Ishikawa (cell line): ENCODE measurements at regions not wholly inside any gene's neighbourhood (a gene's known extent, or its start where the extent isn't known, plus 50 kb on each side); places are given as distances from the start of the nearest gene placed in this dataset.

ENCODE experiments used
- CEBPB ChIP-seq: IDR thresholded peaks from 2 replicates; pipeline ENCODE4 v1.6.1; 2012
- CREB1 ChIP-seq: IDR thresholded peaks from 2 replicates; pipeline ENCODE4 v1.6.1; 2012; ENCODE audit warnings: low read depth
- EGR1 ChIP-seq: IDR thresholded peaks from 2 replicates; pipeline ENCODE4 v1.6.1; 2012
- EP300 ChIP-seq: IDR thresholded peaks from 2 replicates; pipeline ENCODE4 v1.6.1; 2012; ENCODE audit warnings: borderline replicate concordance
- FOXM1 ChIP-seq: IDR thresholded peaks from 2 replicates; pipeline ENCODE4 v1.6.1; 2012; ENCODE audit warnings: low read depth, borderline replicate concordance
- NFIC ChIP-seq: IDR thresholded peaks from 2 replicates; pipeline ENCODE4 v1.6.1; 2012
- RAD21 ChIP-seq: IDR thresholded peaks from 2 replicates; pipeline ENCODE4 v1.6.1; 2012; ENCODE audit warnings: low read depth
- TAF1 ChIP-seq: IDR thresholded peaks from 2 replicates; pipeline ENCODE4 v1.6.1; 2012; ENCODE audit warnings: low read depth, mild to moderate bottlenecking
- TCF12 ChIP-seq: IDR thresholded peaks from 2 replicates; pipeline ENCODE4 v1.6.1; 2012; ENCODE audit warnings: low read depth
- TEAD4 ChIP-seq: IDR thresholded peaks from 2 replicates; pipeline ENCODE4 v1.6.1; 2012
- YY1 ChIP-seq: IDR thresholded peaks from 2 replicates; pipeline ENCODE4 v1.6.1; 2012; ENCODE audit warnings: low read depth
- ZBTB7A ChIP-seq: IDR thresholded peaks from 2 replicates; pipeline ENCODE4 v1.6.1; 2012; ENCODE audit warnings: low read depth
- TF ChIP-seq, protein P1 (sequence below): IDR thresholded peaks from 2 replicates; pipeline ENCODE4 v1.6.1; 2012; ENCODE audit warnings: low read depth, mild to moderate bottlenecking
- TF ChIP-seq, protein P2 (sequence below): IDR thresholded peaks from 2 replicates; pipeline ENCODE4 v1.6.1; 2012
- TF ChIP-seq, protein P3 (sequence below): IDR thresholded peaks from 2 replicates; pipeline ENCODE4 v1.6.1; 2012

DNA sequence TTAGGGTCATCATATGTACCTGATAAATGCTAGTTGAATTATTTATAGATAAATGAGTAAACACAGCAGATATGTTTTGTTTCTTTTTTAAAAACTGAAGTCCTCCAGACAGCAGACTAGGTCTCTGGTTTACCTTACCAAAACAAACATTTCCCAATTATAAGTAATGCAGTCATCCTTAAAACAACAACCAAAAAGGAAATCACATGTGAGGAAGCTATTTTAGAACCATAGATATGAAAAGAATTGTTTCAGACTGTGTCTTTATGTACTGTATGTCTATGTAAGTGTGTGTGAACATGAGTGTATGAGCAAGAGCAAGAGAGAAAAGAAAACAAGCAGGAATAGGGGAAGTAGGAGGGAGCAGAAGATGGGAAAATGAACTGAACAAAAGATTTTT is 441.0 kb downstream of the CPS1 start:
- TF ChIP-seq CREB1 (no peak), CEBPB (no peak)

DNA sequence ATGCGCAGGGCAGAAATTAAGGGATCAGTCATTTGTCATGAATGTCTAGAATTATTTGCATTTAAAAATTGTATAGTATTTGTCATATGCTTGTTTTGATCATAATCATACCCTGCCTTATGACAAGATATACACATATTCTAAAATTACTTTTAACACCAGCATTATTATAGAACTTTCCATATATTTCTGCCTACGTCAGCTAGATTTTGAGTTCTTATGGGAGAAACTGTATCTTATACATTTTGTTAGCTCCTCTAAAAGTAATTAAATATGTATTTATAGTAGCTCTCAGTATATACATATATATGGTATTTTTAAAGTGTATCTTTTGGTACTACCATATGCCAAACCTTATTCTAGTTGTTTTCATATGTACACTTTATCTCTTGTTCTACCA is 441.9 kb downstream of the CPS1 start:
- TF ChIP-seq, protein P1, sequence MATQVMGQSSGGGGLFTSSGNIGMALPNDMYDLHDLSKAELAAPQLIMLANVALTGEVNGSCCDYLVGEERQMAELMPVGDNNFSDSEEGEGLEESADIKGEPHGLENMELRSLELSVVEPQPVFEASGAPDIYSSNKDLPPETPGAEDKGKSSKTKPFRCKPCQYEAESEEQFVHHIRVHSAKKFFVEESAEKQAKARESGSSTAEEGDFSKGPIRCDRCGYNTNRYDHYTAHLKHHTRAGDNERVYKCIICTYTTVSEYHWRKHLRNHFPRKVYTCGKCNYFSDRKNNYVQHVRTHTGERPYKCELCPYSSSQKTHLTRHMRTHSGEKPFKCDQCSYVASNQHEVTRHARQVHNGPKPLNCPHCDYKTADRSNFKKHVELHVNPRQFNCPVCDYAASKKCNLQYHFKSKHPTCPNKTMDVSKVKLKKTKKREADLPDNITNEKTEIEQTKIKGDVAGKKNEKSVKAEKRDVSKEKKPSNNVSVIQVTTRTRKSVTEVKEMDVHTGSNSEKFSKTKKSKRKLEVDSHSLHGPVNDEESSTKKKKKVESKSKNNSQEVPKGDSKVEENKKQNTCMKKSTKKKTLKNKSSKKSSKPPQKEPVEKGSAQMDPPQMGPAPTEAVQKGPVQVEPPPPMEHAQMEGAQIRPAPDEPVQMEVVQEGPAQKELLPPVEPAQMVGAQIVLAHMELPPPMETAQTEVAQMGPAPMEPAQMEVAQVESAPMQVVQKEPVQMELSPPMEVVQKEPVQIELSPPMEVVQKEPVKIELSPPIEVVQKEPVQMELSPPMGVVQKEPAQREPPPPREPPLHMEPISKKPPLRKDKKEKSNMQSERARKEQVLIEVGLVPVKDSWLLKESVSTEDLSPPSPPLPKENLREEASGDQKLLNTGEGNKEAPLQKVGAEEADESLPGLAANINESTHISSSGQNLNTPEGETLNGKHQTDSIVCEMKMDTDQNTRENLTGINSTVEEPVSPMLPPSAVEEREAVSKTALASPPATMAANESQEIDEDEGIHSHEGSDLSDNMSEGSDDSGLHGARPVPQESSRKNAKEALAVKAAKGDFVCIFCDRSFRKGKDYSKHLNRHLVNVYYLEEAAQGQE, result no peak
- no peak for TF ChIP-seq FOXM1
- TF ChIP-seq CEBPB, result no peak
- no peak for TF ChIP-seq TCF12
- TF ChIP-seq NFIC, result no peak
- no peak for TF ChIP-seq CREB1
- no peak for TF ChIP-seq TAF1
- TF ChIP-seq EGR1, result no peak
- TF ChIP-seq, protein P2, sequence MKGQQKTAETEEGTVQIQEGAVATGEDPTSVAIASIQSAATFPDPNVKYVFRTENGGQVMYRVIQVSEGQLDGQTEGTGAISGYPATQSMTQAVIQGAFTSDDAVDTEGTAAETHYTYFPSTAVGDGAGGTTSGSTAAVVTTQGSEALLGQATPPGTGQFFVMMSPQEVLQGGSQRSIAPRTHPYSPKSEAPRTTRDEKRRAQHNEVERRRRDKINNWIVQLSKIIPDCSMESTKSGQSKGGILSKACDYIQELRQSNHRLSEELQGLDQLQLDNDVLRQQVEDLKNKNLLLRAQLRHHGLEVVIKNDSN, result no peak
- TF ChIP-seq TEAD4, result no peak
- TF ChIP-seq ZBTB7A, result no peak
- TF ChIP-seq, protein P3, sequence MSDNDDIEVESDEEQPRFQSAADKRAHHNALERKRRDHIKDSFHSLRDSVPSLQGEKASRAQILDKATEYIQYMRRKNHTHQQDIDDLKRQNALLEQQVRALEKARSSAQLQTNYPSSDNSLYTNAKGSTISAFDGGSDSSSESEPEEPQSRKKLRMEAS, result no peak
- no peak for TF ChIP-seq RAD21
- TF ChIP-seq EP300, result no peak
- TF ChIP-seq YY1, result no peak

DNA sequence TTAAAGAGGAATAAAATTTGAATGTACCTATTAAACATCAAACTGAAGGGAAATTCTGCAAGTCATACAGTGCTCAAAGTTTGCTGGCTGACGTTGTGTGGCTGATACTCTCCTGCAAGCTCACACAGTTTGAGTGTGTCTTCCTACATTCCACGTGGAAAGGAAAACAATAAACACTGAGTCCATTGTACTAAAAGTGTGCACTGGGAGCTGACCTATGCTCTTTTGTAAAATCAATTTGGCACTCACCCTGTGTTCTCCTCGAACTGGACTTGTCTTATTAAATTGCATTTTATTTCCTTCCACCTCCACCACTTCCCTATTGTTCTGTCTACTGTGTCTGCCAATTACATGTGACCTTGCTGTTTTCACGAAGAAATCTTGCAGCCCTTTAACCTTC is 458.0 kb downstream of the CPS1 start:
- TF ChIP-seq CREB1 (no peak), ZBTB7A (no peak), CEBPB (no peak), TEAD4 (no peak), EGR1 (no peak), EP300 (no peak), RAD21 (no peak), TCF12 (no peak), NFIC (no peak)
- TF ChIP-seq, protein P3, result no peak
- TF ChIP-seq, protein P1, result no peak
- TF ChIP-seq, protein P2, result no peak

DNA sequence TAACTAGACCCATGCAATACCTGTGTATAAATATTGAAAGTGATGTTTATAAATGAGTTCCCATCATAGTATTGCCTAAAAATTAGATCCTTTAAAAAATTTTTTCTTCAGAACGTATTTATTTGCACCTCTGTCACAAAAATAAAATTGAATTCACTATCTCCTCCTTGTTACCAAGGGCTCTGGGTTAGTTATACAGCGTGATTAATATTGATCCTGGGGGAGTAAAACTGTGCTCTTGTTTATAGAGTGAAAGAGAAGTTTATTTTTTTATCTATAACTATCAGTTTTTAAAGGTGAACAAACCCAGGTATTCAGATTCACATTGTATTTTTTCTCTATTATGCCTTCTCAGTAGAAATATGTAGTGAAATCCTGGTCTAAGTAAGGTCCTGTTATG is 458.5 kb downstream of the CPS1 start:
- TF ChIP-seq TEAD4 (no peak), RAD21 (no peak), CEBPB (no peak), FOXM1 (no peak), TAF1 (no peak), TCF12 (no peak), NFIC (no peak), EP300 (no peak), YY1 (no peak), CREB1 (no peak), ZBTB7A (no peak), EGR1 (no peak)
- TF ChIP-seq, protein P3, result no peak
- TF ChIP-seq, protein P1, result no peak
- TF ChIP-seq, protein P2, result no peak
